T47D (cell line): ENCODE measurements at regions not wholly inside any gene's neighbourhood (a gene's known extent, or its start where the extent isn't known, plus 50 kb on each side); places are given as distances from the start of the nearest gene placed in this dataset.

Source experiments
- DNase-seq, 2 experiments: peaks; one replicate each; pipeline versions ENCODE4 v3.0.0 to v3.0.0-alpha.2; 2011 to 2012; ENCODE audit warnings: low read depth in 1 of 2, low spot score in 1 of 2
- JUND ChIP-seq: IDR thresholded peaks from 2 replicates; pipeline ENCODE4 v1.6.1; 2012; ENCODE audit warnings: low read depth
- in situ Hi-C: cut with HindIII; loops from 2 replicates; pipeline ENCODE4 v1.10.0; 2016; ENCODE audit warnings: low sequenced_read_pairs, low pct_unique_long_range_greater_than_20kb

DNA sequence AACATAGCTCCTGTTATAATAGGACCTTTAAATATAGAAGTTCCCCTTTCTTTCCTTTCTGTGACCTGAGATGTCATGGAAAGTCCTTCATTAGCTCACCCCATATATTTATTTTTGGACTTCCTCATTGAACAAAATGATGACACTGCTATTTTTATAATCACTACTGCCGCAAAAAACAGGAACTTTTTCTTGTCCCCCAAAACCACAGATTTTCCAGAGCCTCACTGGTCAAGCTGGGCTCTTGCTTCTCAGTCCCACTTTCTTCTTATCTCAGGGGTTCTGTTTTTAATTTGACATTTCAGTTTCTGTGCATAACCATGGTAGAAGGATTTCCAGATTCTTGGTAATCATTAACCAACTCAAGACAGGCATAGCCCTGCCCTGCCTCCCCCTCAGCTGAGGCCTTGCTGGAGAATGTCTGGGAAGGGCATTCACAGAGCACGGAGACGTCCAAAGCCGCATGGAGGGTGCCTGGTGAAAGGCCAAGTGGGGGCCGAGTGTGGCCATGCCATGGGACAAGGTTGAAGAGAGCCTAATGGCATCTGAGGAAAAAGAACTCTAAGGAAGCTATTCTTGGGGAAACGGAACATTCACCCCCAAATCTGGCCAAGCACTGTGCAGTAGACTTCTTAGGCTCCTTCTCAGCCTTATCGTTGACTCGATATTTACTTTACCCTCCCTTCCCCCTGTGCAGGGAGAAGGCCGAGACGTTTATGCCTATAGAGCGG lies 73.7 kb downstream of the EDN1 start:
- no peak for DNase-seq
- TF ChIP-seq JUND, result no peak
- in situ Hi-C loops, result no loop called here

DNA sequence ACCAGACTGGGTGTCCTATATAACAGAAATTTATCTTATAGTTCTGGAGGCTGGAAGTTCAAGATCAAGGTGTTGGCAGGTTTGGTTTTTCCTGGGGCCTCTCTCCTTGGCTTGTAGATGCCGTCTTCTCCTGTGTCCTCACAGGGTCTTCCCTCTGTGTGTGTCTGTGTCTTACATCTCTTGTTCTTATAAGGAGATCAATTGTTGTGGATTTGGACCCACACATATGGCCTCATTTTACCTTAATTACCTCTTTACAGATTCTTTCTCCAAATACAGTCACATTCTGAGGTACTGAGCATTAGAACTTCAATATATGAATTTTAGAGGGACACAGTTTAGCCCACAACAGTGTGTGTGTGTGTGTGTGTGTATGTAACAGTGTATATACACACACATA lies 74.5 kb downstream of the EDN1 start:
- in situ Hi-C loops, result no loop called here
- no peak for DNase-seq
- TF ChIP-seq JUND, result no peak

GRCh38 chr6:12366731-12367130 lies 76.6 kb downstream of the EDN1 start:
- in situ Hi-C loops, result no loop called here
- no peak for DNase-seq
- no peak for TF ChIP-seq JUND

GRCh38 chr6:12367412-12367811 lies 77.3 kb downstream of the EDN1 start:
- peak in 1 of 2 experiments; percentile 54 for DNase-seq
- no peak for TF ChIP-seq JUND
- in situ Hi-C loops, result no loop called here

- DNase-seq, result no peak
- TF ChIP-seq JUND, result no peak
- in situ Hi-C loops, result no loop called here
Measured at GRCh38 chr6:12369355-12369754, 79.2 kb downstream of the EDN1 start.

DNA sequence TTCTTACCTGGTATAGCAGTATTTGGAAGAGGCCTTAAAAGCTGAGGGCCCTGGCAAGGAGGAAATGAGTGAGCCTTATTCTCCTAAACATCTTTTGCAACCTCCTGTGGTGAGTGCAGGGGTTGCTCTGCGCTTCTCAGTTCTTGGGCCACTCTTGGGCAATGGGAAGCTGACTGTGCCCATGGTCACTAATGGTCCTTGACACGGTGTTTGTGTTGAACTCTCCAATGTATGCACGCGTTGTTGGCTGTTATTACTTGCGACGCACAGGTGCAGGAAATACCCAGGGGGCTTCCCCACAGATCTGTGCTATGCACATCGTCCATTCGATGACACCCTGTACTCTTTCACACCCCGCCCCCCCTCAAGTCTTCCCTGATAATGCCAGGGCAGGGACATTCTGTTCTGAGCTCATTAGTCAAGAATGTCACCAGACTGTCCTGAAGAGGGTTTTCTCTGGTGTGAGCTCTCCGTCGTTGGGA lies 79.7 kb downstream of the EDN1 start:
- DNase-seq, result peak in 1 of 2 experiments; percentile 55
- in situ Hi-C loops, result no loop called here
- TF ChIP-seq JUND, result no peak

- in situ Hi-C loops, result no loop called here
- TF ChIP-seq JUND, result no peak
- DNase-seq, result no peak
Measured at GRCh38 chr6:12371151-12371550, 81.0 kb downstream of the EDN1 start.

DNA sequence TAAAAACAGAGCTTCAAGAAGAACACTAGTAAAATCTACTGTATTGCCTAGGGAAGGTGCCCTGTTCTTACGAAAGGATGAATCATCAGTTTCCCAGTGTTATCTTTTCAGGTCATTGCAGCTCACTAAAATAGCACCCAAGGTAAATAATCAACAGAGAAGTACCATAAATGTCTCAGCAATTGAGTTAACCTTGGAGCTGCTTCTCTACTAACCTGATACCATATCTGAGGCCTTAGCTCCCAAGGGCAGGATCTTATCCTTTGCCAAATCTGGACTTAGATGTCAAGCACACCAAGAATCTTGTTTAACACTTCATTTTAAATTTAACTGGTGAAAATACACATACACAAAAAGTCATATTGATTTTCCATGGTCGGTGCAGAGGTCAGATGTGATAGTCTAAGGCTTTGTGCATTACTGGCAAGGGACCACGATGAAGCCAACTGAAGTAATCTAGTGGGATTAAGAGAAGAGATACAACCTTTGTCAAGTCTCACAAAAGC lies 81.5 kb downstream of the EDN1 start:
- no peak for TF ChIP-seq JUND
- no peak for DNase-seq
- in situ Hi-C loops, result no loop called here

DNA sequence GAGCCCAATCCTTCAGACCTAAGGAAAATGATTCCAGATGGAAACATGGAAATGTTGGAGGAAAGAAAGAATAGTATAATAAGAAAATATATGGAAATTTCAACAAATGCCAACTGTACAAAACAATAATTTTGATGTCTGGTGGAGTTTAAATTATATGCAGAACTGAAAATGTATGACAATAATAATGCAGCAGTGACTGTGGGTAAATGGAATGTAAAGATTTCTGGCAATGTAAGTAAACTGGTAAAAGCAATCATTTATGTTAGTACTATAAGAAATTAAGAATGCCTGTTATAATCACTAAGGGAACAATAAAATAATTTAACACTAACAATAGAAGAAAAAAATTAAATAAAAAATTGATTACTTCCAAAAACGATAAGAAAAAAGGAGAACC lies 89.0 kb downstream of the EDN1 start:
- no peak for TF ChIP-seq JUND
- in situ Hi-C loops, result no loop called here
- no peak for DNase-seq

GRCh38 chr6:12381587-12381986 lies 91.4 kb downstream of the EDN1 start:
- in situ Hi-C loops, result no loop called here
- TF ChIP-seq JUND, result no peak
- DNase-seq, result no peak

DNA sequence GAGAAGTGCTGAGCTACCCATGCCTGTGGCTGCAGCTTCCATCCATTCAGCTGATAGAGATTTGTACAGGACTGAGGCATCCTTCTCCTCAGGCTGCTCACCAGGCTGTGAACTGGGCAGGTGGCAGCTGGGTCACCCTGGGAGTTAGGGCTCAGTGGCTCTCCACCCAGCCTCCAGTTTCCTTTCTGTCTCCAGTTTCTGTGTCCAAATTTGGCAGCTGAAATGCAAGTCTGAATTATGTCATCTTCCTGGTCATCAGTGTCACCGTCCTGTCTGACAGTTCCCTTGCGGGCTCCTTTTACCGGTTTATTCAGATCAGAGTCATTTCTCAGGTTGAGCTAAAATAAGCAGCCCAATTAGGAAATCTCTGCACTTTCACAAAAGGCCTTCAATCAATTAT lies 93.3 kb downstream of the EDN1 start:
- no peak for DNase-seq
- TF ChIP-seq JUND, result no peak
- in situ Hi-C loops, result no loop called here

DNA sequence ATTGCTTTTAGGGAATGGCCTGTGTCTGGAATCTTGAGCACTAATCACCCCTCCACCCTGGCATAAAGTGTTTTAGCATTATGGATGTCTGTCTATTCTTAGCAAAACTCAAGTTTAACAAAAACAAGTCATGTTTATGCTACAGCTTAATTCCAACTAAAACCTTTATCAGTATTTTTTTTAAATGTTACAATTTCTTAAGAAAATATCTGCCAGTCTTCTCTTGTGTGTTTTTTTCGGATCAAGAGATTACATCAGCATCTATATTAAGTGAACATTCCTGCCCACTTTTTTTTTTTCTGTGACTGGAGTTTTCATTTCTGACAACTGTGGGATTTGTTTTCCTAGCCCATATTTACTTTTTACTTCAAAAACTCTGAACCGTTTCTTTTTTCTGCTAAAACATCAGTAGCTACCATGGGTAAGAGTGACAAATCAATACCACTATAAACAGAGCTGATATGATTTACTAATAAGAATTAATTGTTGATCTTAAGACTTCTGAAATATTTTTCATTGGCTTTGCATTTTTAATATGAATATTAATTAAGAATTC lies 94.3 kb downstream of the EDN1 start:
- no peak for DNase-seq
- in situ Hi-C loops, result no loop called here
- TF ChIP-seq JUND, result no peak

DNA sequence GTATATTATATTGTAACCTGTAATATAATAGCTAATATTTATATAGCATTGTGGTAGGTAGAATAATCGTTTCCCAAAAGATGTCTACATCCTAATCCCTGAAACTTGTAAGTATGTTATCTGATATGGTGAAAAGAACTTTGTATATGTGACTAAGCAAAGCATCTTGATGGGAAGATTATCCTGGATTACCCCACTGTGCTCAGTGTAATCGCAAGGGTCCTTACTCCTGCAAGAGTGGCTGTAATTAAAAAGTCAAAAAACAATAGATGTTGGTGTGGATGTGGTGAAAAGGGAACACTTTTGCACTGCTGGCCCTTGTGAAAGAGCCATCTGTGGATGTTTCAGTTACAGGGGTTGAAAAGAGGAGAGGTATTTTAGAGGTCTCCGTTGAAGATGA lies 95.2 kb downstream of the EDN1 start:
- TF ChIP-seq JUND, result no peak
- in situ Hi-C loops, result no loop called here
- no peak for DNase-seq
